ENCODE measurements at regions not wholly inside any gene's neighbourhood (a gene's known extent, or its start where the extent isn't known, plus 50 kb on each side); places are given as distances from the start of the nearest gene placed in this dataset.
"Not testable (repeated sequence)": the region's sequence is repeated elsewhere in the genome, so short reads cannot be mapped to it uniquely, and the experiment has no call there.

GRCh38 chr17:63287006-63287405 is 159.1 kb downstream of the CYB561 start:
- H3K4me3 ChIP-seq (ENCODE audit: low read length); H3K27ac ChIP-seq (ENCODE audit: low read depth, low read length); H3K9me3 ChIP-seq (ENCODE audit: low read length); H3K27me3 ChIP-seq (ENCODE audit: insufficient read depth, low read length, poor library complexity, severe bottlenecking); H3K36me3 ChIP-seq (ENCODE audit: insufficient read depth, low read length); H3K4me1 ChIP-seq (ENCODE audit: insufficient read depth, low read length); H3K4me3 Mint-ChIP-seq; CTCF ChIA-PET; H3K27me3 Mint-ChIP-seq; H3K4me1 Mint-ChIP-seq; POLR2A ChIA-PET; DNase-seq; H3K27ac Mint-ChIP-seq: not testable (repeated sequence)
- Mint-ChIP-seq H3K9me3 (peaks cover 22 to 34% (median 34%) of the 10 kb centered on the region in 5 donors), H3K36me3 (peaks cover 5 to 70% (median 32%) of the 10 kb centered on the region in 3 donors)

GRCh38 chr17:63289931-63290330 is 156.2 kb downstream of the CYB561 start:
- Mint-ChIP-seq H3K4me3 (no peak overlapping the region), H3K9me3 (peaks cover 22 to 28% (median 23%) of the 10 kb centered on the region in 5 donors), H3K27me3 (peaks cover 0 to 7% of the 10 kb centered on the region in 2 donors), H3K27ac (no peak overlapping the region), H3K36me3 (peaks cover 9 to 67% (median 38%) of the 10 kb centered on the region in 3 donors), H3K4me1 (no peaks in the 10 kb centered on the region)
- Histone ChIP-seq H3K36me3 (ENCODE audit: insufficient read depth, low read length) (no peaks in the 10 kb centered on the region), H3K4me3 (ENCODE audit: low read length) (no peak overlapping the region), H3K27me3 (ENCODE audit: insufficient read depth, low read length, poor library complexity, severe bottlenecking) (no peaks in the 10 kb centered on the region), H3K9me3 (ENCODE audit: low read length) (peaks cover 6% of the 10 kb centered on the region), H3K4me1 (ENCODE audit: insufficient read depth, low read length) (no peaks in the 10 kb centered on the region), H3K27ac (ENCODE audit: low read depth, low read length) (no peak overlapping the region)
- no peak for DNase-seq
- ChIA-PET POLR2A (no interaction called here), CTCF (no interaction called here)

- H3K36me3 Mint-ChIP-seq, result peaks cover 9 to 65% (median 34%) of the 10 kb centered on the region in 3 donors
- no peaks in the 10 kb centered on the region for H3K4me1 Mint-ChIP-seq
- H3K4me1 ChIP-seq (ENCODE audit: insufficient read depth, low read length), result no peaks in the 10 kb centered on the region
- peaks cover 0 to 7% of the 10 kb centered on the region in 2 donors for H3K27me3 Mint-ChIP-seq
- no peak overlapping the region for H3K27ac Mint-ChIP-seq
- no peak overlapping the region for H3K27ac ChIP-seq (ENCODE audit: low read depth, low read length)
- H3K9me3 ChIP-seq (ENCODE audit: low read length), result peaks cover 5% of the 10 kb centered on the region
- no peak overlapping the region for H3K4me3 ChIP-seq (ENCODE audit: low read length)
- H3K36me3 ChIP-seq (ENCODE audit: insufficient read depth, low read length), result no peaks in the 10 kb centered on the region
- H3K27me3 ChIP-seq (ENCODE audit: insufficient read depth, low read length, poor library complexity, severe bottlenecking), result no peaks in the 10 kb centered on the region
- no peak overlapping the region for H3K4me3 Mint-ChIP-seq
- ChIA-PET CTCF (no interaction called here), POLR2A (no interaction called here)
- no peak for DNase-seq
- peaks cover 19 to 24% (median 21%) of the 10 kb centered on the region in 5 donors for H3K9me3 Mint-ChIP-seq
Measured at GRCh38 chr17:63290351-63290750, 155.8 kb downstream of the CYB561 start.

GRCh38 chr17:63290784-63291183 is 155.3 kb downstream of the CYB561 start:
- Mint-ChIP-seq H3K4me1 (no peaks in the 10 kb centered on the region), H3K27ac (no peak overlapping the region), H3K36me3 (peaks cover 9 to 64% (median 29%) of the 10 kb centered on the region in 3 donors), H3K27me3 (peaks cover 0 to 7% of the 10 kb centered on the region in 2 donors), H3K4me3 (no peak overlapping the region), H3K9me3 (peaks cover 16 to 20% (median 17%) of the 10 kb centered on the region in 5 donors)
- Histone ChIP-seq H3K4me3 (ENCODE audit: low read length) (no peak overlapping the region), H3K36me3 (ENCODE audit: insufficient read depth, low read length) (no peaks in the 10 kb centered on the region), H3K27me3 (ENCODE audit: insufficient read depth, low read length, poor library complexity, severe bottlenecking) (no peaks in the 10 kb centered on the region), H3K4me1 (ENCODE audit: insufficient read depth, low read length) (no peaks in the 10 kb centered on the region), H3K27ac (ENCODE audit: low read depth, low read length) (no peak overlapping the region), H3K9me3 (ENCODE audit: low read length) (peaks cover 2% of the 10 kb centered on the region)
- CTCF ChIA-PET, result no interaction called here
- no peak for DNase-seq
- POLR2A ChIA-PET, result no interaction called here

- Histone ChIP-seq H3K9me3 (ENCODE audit: low read length) (peaks cover 6% of the 10 kb centered on the region), H3K36me3 (ENCODE audit: insufficient read depth, low read length) (no peaks in the 10 kb centered on the region), H3K27ac (ENCODE audit: low read depth, low read length) (no peak overlapping the region), H3K4me3 (ENCODE audit: low read length) (no peak overlapping the region), H3K4me1 (ENCODE audit: insufficient read depth, low read length) (no peaks in the 10 kb centered on the region), H3K27me3 (ENCODE audit: insufficient read depth, low read length, poor library complexity, severe bottlenecking) (no peaks in the 10 kb centered on the region)
- no peak for DNase-seq
- Mint-ChIP-seq H3K36me3 (peaks cover 9 to 68% (median 28%) of the 10 kb centered on the region in 3 donors), H3K27me3 (peaks cover 0 to 7% of the 10 kb centered on the region in 2 donors), H3K9me3 (peaks cover 14 to 23% (median 19%) of the 10 kb centered on the region in 5 donors), H3K4me1 (no peaks in the 10 kb centered on the region), H3K4me3 (no peak overlapping the region), H3K27ac (no peak overlapping the region)
- POLR2A ChIA-PET, result no interaction called here
- CTCF ChIA-PET, result no interaction called here
Measured at GRCh38 chr17:63291258-63291657, 154.8 kb downstream of the CYB561 start.

GRCh38 chr17:63292421-63292820 is 153.7 kb downstream of the CYB561 start:
- Histone ChIP-seq H3K27ac (ENCODE audit: low read depth, low read length) (no peak overlapping the region), H3K4me3 (ENCODE audit: low read length) (no peak overlapping the region), H3K4me1 (ENCODE audit: insufficient read depth, low read length) (no peaks in the 10 kb centered on the region), H3K36me3 (ENCODE audit: insufficient read depth, low read length) (no peaks in the 10 kb centered on the region), H3K9me3 (ENCODE audit: low read length) (peaks cover 6% of the 10 kb centered on the region), H3K27me3 (ENCODE audit: insufficient read depth, low read length, poor library complexity, severe bottlenecking) (no peaks in the 10 kb centered on the region)
- peaks cover 13 to 26% (median 20%) of the 10 kb centered on the region in 5 donors for H3K9me3 Mint-ChIP-seq
- no peak for DNase-seq
- no peak overlapping the region for H3K27ac Mint-ChIP-seq
- ChIA-PET POLR2A (no interaction called here), CTCF (no interaction called here)
- H3K36me3 Mint-ChIP-seq, result peaks cover 12 to 68% (median 26%) of the 10 kb centered on the region in 3 donors
- H3K4me3 Mint-ChIP-seq, result no peak overlapping the region
- no peaks in the 10 kb centered on the region for H3K4me1 Mint-ChIP-seq
- peaks cover 0 to 7% of the 10 kb centered on the region in 2 donors for H3K27me3 Mint-ChIP-seq

GRCh38 chr17:63293323-63294075 is 152.6 kb downstream of the CYB561 start:
- peaks cover 15 to 26% (median 20%) of the 10 kb centered on the region in 5 donors for H3K9me3 Mint-ChIP-seq
- H3K27ac Mint-ChIP-seq, result no peak overlapping the region
- no peak overlapping the region for H3K27ac ChIP-seq (ENCODE audit: low read depth, low read length)
- H3K4me3 ChIP-seq (ENCODE audit: low read length), result no peak overlapping the region
- H3K4me1 Mint-ChIP-seq, result no peaks in the 10 kb centered on the region
- H3K9me3 ChIP-seq (ENCODE audit: low read length), result peaks cover 6% of the 10 kb centered on the region
- no peak for DNase-seq
- no peaks in the 10 kb centered on the region for H3K36me3 ChIP-seq (ENCODE audit: insufficient read depth, low read length)
- H3K4me1 ChIP-seq (ENCODE audit: insufficient read depth, low read length), result no peaks in the 10 kb centered on the region
- ChIA-PET POLR2A (no interaction called here), CTCF (no interaction called here)
- peaks cover 0 to 7% of the 10 kb centered on the region in 2 donors for H3K27me3 Mint-ChIP-seq
- H3K27me3 ChIP-seq (ENCODE audit: insufficient read depth, low read length, poor library complexity, severe bottlenecking), result no peaks in the 10 kb centered on the region
- H3K36me3 Mint-ChIP-seq, result peaks cover 11 to 60% (median 20%) of the 10 kb centered on the region in 3 donors
- no peak overlapping the region for H3K4me3 Mint-ChIP-seq

GRCh38 chr17:63294776-63295175 is 151.3 kb downstream of the CYB561 start:
- ChIA-PET CTCF (no interaction called here), POLR2A (no interaction called here)
- H3K4me3 Mint-ChIP-seq, result no peak overlapping the region
- H3K36me3 ChIP-seq (ENCODE audit: insufficient read depth, low read length), result no peaks in the 10 kb centered on the region
- H3K27me3 Mint-ChIP-seq, result peaks cover 3 to 7% of the 10 kb centered on the region in 2 donors
- DNase-seq, result no peak
- peaks cover 8 to 64% (median 22%) of the 10 kb centered on the region in 3 donors for H3K36me3 Mint-ChIP-seq
- no peak overlapping the region for H3K27ac Mint-ChIP-seq
- H3K4me1 ChIP-seq (ENCODE audit: insufficient read depth, low read length), result no peaks in the 10 kb centered on the region
- no peak overlapping the region for H3K4me3 ChIP-seq (ENCODE audit: low read length)
- H3K4me1 Mint-ChIP-seq, result no peaks in the 10 kb centered on the region
- H3K27me3 ChIP-seq (ENCODE audit: insufficient read depth, low read length, poor library complexity, severe bottlenecking), result no peaks in the 10 kb centered on the region
- peaks cover 22 to 32% (median 28%) of the 10 kb centered on the region in 5 donors for H3K9me3 Mint-ChIP-seq
- H3K27ac ChIP-seq (ENCODE audit: low read depth, low read length), result no peak overlapping the region
- peaks cover 6% of the 10 kb centered on the region for H3K9me3 ChIP-seq (ENCODE audit: low read length)

Measured in CD8-positive, alpha-beta memory T cell (primary cell).